Ishikawa (cell line): ENCODE measurements at regions not wholly inside any gene's neighbourhood (a gene's known extent, or its start where the extent isn't known, plus 50 kb on each side); places are given as distances from the start of the nearest gene placed in this dataset.

Source experiments
- CEBPB ChIP-seq: IDR thresholded peaks from 2 replicates; pipeline ENCODE4 v1.6.1; 2012
- EP300 ChIP-seq: IDR thresholded peaks from 2 replicates; pipeline ENCODE4 v1.6.1; 2012; ENCODE audit warnings: borderline replicate concordance
- RAD21 ChIP-seq: IDR thresholded peaks from 2 replicates; pipeline ENCODE4 v1.6.1; 2012; ENCODE audit warnings: low read depth
- TAF1 ChIP-seq: IDR thresholded peaks from 2 replicates; pipeline ENCODE4 v1.6.1; 2012; ENCODE audit warnings: low read depth, mild to moderate bottlenecking
- TCF12 ChIP-seq: IDR thresholded peaks from 2 replicates; pipeline ENCODE4 v1.6.1; 2012; ENCODE audit warnings: low read depth
- YY1 ChIP-seq: IDR thresholded peaks from 2 replicates; pipeline ENCODE4 v1.6.1; 2012; ENCODE audit warnings: low read depth
- ZBTB7A ChIP-seq: IDR thresholded peaks from 2 replicates; pipeline ENCODE4 v1.6.1; 2012; ENCODE audit warnings: low read depth
- TF ChIP-seq, protein P1 (sequence below): IDR thresholded peaks from 2 replicates; pipeline ENCODE4 v1.6.1; 2012; ENCODE audit warnings: low read depth, mild to moderate bottlenecking

DNA sequence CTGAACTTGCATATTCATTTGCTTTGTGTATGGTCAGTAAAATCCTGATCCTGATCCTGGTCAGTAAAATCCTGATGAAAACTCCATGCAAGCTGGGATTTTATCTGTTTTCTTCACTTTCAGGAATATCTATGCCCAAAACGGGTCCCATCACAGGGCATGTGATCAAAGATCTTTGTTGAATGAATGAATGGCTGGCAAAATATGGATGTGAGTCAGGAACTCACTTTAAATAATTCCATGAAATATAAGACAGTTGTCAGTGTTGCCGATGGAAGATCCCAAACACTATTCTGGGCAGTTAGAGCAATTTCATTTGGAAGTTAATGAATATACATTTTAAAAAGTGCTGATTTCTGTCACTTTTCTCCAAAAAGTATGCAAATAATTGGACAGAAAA, 598.4 kb downstream of the GBA3 start:
- TF ChIP-seq EP300 (no peak), YY1 (no peak), CEBPB (no peak), TAF1 (no peak), ZBTB7A (no peak), TCF12 (no peak), RAD21 (no peak)
- TF ChIP-seq, protein P1, sequence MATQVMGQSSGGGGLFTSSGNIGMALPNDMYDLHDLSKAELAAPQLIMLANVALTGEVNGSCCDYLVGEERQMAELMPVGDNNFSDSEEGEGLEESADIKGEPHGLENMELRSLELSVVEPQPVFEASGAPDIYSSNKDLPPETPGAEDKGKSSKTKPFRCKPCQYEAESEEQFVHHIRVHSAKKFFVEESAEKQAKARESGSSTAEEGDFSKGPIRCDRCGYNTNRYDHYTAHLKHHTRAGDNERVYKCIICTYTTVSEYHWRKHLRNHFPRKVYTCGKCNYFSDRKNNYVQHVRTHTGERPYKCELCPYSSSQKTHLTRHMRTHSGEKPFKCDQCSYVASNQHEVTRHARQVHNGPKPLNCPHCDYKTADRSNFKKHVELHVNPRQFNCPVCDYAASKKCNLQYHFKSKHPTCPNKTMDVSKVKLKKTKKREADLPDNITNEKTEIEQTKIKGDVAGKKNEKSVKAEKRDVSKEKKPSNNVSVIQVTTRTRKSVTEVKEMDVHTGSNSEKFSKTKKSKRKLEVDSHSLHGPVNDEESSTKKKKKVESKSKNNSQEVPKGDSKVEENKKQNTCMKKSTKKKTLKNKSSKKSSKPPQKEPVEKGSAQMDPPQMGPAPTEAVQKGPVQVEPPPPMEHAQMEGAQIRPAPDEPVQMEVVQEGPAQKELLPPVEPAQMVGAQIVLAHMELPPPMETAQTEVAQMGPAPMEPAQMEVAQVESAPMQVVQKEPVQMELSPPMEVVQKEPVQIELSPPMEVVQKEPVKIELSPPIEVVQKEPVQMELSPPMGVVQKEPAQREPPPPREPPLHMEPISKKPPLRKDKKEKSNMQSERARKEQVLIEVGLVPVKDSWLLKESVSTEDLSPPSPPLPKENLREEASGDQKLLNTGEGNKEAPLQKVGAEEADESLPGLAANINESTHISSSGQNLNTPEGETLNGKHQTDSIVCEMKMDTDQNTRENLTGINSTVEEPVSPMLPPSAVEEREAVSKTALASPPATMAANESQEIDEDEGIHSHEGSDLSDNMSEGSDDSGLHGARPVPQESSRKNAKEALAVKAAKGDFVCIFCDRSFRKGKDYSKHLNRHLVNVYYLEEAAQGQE, result no peak
